ENCODE measurements at regions not wholly inside any gene's neighbourhood (a gene's known extent, or its start where the extent isn't known, plus 50 kb on each side); places are given as distances from the start of the nearest gene placed in this dataset.
"Not testable (repeated sequence)": the region's sequence is repeated elsewhere in the genome, so short reads cannot be mapped to it uniquely, and the experiment has no call there.

- DNase-seq, result peak; percentile 81
These were observed 185.0 kb upstream of the NRXN3 start for GRCh38 chr14:77985211-77985615.

DNA sequence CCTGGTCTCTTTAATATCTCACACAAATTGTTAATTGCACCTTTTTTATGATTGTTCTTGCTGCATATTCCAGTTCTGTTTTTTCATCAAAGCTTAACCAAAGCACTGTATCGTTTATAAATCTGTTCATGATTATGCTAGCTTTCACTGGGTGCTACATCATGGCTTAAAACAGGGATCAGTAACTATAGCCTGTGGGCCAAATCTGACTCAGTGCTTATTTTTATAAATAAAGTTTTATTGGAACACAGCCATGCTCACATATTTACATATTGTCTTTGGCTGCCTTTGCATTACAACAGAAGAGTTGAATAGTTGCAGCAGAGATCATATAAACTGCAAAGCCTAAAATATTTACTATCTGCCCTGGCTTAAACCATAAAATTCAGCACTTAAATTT lies 183.4 kb upstream of the NRXN3 start:
- no peak for DNase-seq

DNA sequence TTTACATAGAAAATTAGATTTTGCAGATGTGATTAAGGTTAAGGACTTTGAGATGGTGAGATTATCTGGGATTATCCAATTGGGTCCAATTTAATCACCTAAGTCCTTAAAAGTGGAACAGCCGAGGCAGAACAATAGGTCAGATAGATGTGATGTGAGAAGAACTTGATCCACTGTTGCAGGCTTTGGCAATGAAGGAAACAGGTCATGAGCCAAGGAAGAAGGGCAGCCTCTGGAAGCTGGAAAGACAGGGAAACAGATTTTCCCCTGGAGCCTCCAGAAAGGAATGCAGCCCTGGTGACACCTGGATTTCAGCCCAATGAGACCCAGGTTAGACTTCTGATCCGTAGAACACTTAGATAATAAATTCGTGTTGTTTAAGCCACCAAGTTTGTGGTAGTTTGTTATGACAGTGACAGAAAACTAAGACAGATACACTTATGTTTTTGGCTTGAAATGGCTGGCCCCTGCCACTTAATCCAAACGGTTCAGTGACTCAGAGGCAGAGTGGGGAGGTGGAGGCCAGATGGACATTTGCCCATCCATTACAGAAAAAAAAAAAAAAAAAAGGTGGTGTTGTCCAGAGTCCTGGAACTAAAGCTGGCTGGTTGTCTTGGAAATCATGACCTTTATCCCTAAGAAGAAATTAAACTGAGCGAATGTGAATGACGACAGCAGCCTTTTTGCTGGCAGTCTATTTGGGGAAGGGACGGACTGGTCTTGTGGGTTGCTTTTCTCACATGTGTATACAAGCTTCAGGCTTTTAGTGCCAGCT lies 181.9 kb upstream of the NRXN3 start:
- no peak for DNase-seq

DNA sequence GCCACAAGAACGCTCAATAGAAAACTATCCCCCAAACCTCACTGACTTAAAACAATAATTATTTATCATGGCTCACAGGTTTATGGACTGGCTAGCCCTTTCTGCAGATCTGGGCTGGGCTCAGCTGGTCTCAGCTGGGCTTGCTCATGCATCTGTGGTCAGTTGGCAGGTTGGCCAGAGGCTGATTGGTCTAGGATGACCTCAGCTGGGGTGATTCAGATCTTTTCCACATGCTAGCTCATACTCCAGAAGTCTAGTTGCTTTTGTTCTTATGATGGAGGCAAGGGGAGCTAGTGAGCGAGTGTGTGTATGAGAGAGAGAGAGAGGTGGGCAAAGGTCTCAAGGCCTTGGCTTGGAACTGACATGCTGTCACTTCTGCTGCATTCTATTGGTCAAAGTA lies 181.2 kb upstream of the NRXN3 start:
- DNase-seq, result no peak

DNA sequence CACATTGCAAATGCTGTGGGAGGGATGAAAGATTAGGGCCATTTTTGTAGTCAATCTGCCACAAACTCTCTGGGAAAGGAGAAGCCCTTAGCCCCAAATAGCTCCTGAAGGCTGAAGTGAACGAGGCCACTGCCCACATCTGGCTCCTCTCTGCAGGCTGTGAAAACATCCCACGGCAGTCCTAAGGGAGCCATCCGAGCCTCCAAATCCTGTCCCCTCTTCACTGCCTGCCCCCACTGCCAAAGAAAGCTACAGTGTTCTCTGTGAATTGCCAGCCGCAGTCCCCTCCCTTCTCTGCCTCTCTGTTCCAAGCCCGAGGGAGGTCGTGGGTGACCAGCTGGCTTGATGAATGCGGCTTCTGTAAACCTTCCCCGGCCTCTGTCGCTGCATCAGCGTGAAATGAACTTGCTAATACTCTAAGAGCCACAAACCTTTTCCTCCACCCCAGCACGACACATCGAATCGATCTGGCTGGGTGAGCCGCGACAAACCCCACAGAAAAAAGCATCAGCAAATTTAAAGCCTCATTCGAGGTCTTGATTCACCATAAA lies 180.7 kb upstream of the NRXN3 start:
- DNase-seq, result no peak

DNA sequence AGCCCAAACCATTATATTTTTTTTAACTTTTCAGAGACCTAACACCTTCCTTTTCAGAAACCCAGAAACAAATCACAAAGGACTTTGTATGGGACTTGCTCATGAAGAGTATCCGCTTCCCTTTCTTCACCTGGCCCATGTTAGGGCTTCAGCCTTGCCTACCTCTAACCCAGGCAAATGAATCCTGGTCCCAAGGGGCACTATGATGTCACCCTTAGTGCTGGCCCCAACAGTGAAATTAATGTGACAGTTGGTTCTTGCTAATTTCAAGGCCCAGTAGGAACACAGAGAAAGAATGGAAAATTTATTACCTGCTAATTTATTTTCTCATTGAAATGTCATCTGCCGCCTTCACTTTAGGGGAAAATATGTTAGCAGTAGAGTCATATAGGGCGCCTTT lies 179.8 kb upstream of the NRXN3 start:
- no peak for DNase-seq

GRCh38 chr14:77991128-77991772 lies 178.9 kb upstream of the NRXN3 start:
- DNase-seq, result no peak

GRCh38 chr14:78005325-78005724 lies 164.8 kb upstream of the NRXN3 start:
- DNase-seq, result no peak

DNA sequence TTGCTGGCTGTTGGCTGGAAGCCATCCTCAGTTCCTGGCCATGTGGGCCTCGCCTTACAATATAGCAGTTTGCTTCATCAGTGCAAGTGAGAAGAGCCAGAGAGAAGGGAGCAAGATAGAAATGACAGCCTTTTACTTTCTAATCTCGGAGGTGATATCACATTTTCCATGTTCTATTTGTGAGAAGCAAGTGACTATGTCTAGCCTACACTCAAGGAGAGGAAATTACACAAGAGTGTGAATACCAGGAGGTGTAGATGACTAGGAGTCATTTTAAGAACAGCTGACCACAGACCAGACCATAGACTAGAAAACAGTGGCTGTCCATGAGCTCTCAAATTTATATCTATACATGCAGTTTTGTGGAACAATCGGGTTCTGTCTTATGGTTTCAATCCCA lies 163.0 kb upstream of the NRXN3 start:
- DNase-seq, result no peak

DNA sequence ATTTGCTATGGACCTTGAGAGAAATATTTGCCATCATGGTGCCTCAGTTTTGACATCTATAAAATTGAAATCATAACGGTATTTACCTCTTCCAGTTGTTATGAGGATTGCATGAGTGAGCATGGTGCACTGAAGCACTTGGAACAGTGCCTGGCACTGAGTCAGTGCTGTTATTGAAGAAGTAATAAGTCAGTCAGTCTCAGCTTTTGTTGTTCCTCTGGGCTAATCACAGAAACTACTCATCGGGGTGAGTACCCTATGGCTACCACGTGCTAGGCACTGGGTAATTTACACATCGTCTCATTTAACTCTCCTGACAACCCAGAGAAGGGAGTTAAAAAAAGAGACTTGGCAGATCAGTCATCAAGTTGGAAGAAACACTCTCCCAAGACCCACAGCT lies 159.5 kb upstream of the NRXN3 start:
- no peak for DNase-seq

- not testable (repeated sequence) for DNase-seq
These were observed 156.3 kb upstream of the NRXN3 start for GRCh38 chr14:78013911-78014310.

DNA sequence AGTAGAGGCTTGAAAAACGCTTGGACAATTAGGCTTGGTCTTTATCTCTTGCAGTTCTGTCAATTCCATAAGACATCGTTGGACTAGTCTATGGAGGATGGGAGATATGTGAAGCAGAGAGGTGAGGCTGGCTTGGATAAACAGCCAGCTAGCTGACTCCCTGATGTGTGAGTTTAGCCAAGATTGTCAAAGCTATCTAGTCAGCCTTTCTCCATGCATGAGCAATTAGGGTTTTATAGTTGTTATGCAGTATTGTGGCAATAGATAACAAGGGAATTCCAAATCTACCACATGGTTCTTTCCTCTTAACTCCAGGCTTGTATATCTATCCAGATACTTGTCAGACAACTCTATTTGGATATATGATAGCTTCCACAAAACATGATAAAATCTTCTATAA lies 153.6 kb upstream of the NRXN3 start:
- DNase-seq, result no peak

DNA sequence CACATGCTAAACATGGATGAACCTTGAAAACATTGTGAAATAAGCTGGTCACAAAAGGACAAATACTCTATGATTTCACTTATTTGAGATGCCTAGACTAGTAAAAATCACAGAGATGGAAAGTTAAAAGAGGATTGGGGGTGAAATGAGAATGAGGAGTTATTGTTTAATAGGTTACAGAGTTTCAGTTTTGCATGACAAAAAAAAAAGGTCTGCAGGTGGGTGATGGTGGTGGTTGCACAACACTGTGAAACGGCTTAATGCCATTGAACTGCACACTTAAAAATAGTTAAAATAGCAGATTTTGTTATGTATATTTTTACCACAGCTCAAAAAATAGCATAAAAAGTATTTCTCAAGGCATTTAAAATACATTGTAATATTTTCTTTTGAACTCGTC lies 151.9 kb upstream of the NRXN3 start:
- no peak for DNase-seq

DNA sequence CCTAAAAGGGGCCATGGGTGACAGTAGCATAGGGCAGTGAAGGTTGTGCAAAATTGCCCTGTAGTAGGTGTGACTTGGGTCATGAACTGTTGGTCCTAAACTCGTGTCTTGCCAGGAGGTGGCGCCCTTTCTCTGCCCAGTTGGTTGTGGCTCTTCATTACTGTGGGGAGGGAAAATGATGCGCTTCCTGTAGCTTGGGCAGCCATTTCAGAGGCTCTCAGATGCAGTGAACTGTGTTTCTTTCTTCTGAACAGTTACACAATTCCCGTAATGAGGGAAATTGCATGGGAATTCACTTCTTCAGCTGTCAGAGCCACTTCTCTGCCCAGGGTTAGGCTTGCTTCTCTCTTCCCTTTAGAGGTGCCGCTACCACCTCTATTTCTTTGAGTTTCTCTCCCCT lies 148.1 kb upstream of the NRXN3 start:
- peak; percentile 77 for DNase-seq

DNA sequence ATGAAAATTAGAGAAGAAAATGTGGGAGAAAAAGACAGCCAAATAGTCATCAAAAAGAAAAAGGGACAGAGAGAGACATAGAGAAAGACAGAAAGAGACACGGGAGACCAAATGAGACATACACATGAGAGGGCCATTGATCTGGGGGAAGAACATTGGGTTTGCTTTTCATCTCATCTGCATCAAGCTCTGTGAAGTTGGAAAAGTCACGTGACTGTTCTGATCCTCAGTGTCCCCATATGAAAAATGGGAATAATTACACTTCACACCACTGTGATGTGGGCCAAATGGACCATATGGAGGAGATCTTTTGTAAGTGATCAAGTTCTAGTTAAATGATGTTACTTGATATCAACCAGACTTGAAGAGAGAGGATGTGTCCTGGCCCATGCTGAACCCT lies 147.1 kb upstream of the NRXN3 start:
- DNase-seq, result no peak

DNA sequence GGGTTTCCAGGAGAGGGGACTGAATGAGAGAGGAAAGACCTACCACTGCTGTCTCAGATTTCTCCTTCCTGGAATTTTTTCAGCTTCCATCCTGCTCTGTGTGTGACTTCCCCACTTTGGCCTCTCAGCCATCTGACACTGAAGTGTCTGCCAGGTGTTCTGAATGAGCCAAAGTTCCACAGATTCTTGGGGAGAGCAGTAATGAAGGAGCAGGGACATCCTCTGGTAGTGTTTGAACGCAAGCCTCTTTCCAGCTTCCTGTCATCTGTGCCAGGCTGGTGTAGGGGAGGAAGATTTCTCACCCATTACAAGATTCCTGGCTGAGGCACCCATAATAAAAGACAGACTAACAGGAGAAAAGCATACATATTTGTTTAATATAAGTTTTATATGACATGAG lies 141.7 kb upstream of the NRXN3 start:
- DNase-seq, result no peak

DNA sequence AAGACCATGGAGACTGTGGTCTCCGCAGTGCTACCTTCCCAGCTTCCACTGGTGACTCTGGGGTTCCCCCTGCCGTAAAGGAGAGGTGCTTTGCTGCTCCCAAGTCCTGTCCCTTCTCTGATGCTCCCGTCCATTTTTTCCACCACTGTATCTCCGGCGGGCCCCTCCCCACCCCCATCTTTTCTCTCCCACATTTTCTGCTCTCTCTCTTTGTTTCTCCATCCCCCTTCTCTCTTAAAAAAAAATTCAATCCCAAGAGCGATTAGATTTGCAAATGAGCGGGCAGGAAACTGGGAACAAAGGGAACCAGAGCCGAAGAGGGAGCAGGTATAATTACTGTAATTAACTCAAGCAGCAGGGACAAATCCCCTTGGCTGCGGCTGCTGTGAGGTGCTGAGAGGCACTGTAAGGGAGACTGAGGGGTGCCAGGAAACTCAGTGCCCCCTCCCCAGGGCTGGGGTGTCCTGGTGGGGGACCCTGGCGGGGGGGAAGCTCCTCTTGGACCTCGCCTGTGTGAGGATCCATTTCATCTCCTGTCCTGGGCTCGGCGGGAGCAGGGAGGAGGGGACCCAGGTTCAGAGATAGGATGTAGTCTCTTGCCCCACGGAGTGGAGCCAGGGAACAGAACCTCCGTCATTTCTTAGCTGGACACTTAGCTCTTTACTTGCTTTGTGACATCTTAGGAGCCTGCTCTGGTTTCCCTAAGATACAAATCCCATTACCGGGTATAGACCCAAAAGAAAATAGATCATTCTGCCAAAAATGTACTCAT lies 140.4 kb upstream of the NRXN3 start:
- peak; percentile 95 for DNase-seq

DNA sequence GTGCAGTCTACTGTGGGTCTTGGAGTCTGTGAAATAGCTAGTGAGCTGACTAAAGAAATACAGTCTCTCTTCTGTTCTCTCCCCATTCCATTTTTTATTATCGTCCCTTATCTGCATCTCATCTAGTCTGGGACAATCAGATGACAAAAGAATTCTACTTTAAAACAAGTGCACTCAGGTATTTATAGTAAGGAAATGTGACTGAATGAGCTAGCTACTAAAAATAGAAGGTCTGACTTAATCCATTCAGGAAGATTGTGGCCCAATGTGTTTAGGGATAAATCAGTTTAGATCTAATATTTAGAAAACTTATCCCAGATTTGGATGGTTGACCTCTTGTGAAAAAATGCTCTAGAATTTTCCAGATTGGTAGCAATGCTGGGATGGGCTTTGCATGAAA lies 126.8 kb upstream of the NRXN3 start:
- DNase-seq, result no peak

DNA sequence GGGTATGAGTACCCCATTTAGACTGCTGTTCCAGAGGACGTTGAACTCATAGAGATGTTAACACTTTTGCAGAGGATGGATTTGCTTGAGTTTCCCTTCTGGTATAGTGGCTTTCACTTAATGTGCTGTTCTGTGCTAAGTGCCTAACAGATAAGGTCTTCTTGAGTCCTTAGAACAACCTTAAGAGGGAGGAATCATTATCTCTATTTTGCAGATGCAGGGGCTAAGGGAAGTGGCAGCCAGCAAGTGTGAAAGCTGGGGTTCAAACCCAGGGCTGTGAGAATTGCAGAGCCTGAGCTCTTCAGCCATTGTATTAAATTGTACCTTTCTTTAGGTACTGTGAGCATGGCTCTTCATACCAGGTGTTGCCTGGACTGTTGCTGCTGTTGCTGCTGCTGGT lies 122.1 kb upstream of the NRXN3 start:
- no peak for DNase-seq

DNA sequence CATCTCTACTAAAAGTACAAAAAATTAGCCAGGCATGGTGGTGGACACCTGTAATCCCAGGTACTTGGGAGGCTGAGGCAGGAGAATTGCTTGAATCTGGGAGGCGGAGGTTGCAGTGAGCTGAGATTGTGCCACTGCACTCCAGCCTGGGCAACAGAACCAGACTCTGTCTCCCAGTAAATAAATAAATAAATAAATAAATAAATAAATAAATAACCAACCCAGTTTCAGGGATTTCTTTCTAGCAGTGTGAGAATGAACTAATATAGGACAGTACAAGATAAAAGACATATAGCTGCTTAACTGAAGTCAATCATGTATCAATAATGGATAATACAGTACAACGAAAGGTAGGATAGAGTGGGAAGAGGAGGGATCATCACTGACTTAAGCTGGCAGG lies 113.3 kb upstream of the NRXN3 start:
- not testable (repeated sequence) for DNase-seq

DNA sequence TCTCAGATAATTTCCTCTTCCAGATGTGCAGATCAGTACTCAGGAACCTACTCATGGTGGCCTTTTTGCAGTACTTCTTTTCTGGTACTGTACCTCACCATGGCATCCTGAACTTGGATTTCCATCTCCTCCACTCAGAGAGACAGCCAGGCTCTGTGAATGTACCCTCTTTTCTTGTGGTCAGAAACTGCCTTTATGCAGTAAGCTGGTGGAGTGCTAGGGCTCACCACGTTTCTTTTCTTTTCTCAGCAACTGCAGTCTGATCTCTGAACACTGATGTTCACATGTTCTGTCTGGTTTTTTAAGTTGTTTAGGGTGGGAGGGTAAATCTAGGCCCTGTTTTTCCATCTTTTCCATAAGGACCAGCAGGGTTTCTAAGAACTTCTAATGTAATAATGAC lies 99.8 kb upstream of the NRXN3 start:
- no peak for DNase-seq

DNA sequence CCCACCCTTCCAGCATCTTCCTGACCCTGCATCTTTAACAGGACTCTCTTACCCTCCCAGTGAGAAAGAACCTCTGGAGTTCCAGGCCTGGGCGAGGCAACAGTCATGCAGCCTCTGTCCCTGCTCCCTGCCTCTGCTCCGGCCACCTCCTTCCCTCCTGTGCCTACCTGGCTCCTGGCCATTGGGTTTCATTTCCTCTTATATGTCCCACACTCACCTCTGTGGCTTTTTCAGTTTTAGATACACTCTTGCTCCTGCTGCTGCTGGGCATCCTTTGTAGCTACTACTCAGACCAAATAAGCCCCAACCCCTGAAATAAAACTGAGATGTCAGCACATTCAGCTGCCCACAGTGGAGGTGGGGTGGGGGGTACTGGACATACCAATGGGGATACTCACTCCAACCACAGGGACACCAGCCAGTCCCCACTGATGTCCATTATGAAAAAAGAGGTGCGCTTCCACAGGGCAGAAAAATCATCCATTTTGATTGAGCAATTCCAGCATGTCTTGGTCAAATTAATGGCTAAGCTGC lies 99.1 kb upstream of the NRXN3 start:
- DNase-seq, result no peak

DNA sequence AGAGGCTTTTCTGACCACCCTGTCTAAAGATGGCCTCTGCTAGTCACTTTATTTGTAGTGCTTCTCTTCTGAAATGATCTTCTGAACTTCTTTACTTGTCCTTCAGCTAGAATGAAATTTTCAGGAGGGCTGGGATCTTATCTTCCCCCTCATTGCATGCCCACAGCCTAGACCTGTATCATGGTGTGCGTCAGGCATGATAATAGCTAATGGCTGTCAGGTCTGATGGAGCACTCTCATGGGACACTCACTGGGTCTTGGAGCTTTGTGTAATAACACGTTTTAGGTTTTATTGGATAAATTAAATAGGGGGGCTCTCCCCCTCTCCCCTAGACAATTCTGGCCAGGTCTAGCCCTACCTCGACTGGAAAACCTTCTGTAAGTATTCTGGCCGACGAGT lies 97.1 kb upstream of the NRXN3 start:
- DNase-seq, result no peak

- no peak for DNase-seq
These were observed 95.6 kb upstream of the NRXN3 start for GRCh38 chr14:78074561-78074960.
